DOHH2 (cell line): ENCODE measurements at regions not wholly inside any gene's neighbourhood (a gene's known extent, or its start where the extent isn't known, plus 50 kb on each side); places are given as distances from the start of the nearest gene placed in this dataset.
"Not testable (repeated sequence)": the region's sequence is repeated elsewhere in the genome, so short reads cannot be mapped to it uniquely, and the experiment has no call there.

Experiments used
- CTCF ChIP-seq: fragments of 200-600 bp; sonication (generic); IDR thresholded peaks from one replicate; pipeline ENCODE4 v1.5.1; 2014; ENCODE audit warnings: antibody characterized with exemption, mild to moderate bottlenecking, low read depth, low read length; ENCODE audit not compliant: poor library complexity, severe bottlenecking
- EZH2phosphoT487 ChIP-seq: fragments of 200-600 bp; sonication (generic); IDR thresholded peaks from 2 replicates; pipeline ENCODE4 v1.6.1; 2017; ENCODE audit warnings: borderline replicate concordance, mild to moderate bottlenecking, antibody characterized with exemption, low read length, moderate library complexity, mixed read lengths

- TF ChIP-seq CTCF, EZH2phosphoT487: not testable (repeated sequence)
Measured at GRCh38 chr21:10432456-10432855, 88.9 kb upstream of the TPTE start.
